ENCODE measurements at regions not wholly inside any gene's neighbourhood (a gene's known extent, or its start where the extent isn't known, plus 50 kb on each side); places are given as distances from the start of the nearest gene placed in this dataset.

DNA sequence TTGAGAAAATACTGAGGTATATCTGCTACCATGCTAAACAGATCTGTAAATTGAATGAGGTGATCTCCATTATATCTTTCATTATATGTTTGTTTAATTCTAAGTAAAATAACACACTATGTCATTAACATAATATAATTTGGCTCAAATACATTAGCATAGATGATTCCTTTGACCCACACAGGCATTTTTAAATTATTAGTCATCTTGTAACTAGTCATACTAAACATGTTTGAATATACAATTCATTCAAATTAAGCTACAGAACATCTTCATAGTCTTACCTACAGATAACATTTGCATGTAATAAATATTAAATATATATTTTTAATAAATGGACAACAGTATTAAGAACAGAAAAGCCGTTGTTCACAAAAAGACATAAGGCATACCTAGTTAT, 52.7 kb upstream of the KYNU start:
- TF ChIP-seq, protein P1, sequence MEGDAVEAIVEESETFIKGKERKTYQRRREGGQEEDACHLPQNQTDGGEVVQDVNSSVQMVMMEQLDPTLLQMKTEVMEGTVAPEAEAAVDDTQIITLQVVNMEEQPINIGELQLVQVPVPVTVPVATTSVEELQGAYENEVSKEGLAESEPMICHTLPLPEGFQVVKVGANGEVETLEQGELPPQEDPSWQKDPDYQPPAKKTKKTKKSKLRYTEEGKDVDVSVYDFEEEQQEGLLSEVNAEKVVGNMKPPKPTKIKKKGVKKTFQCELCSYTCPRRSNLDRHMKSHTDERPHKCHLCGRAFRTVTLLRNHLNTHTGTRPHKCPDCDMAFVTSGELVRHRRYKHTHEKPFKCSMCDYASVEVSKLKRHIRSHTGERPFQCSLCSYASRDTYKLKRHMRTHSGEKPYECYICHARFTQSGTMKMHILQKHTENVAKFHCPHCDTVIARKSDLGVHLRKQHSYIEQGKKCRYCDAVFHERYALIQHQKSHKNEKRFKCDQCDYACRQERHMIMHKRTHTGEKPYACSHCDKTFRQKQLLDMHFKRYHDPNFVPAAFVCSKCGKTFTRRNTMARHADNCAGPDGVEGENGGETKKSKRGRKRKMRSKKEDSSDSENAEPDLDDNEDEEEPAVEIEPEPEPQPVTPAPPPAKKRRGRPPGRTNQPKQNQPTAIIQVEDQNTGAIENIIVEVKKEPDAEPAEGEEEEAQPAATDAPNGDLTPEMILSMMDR (IDR thresholded peaks at IDR 0.05 in 8 of 11, conservative IDR thresholded peaks at IDR 0.05 in 3 of 11): no peak
- no peak for TF ChIP-seq POLR2A (IDR thresholded peaks at IDR 0.05)
- no peak for TF ChIP-seq POLR2AphosphoS5 (IDR thresholded peaks at IDR 0.05)
